Breast epithelium (tissue), 3 donors: ENCODE measurements at regions not wholly inside any gene's neighbourhood (a gene's known extent, or its start where the extent isn't known, plus 50 kb on each side); places are given as distances from the start of the nearest gene placed in this dataset.

Experiments used
- POLR2A ChIP-seq: fragments of 450-650 bp; IDR thresholded peaks from one replicate; pipeline ENCODE4 v1.6.1; 2016; ENCODE audit warnings: antibody characterized with exemption, mild to moderate bottlenecking, moderate library complexity
- POLR2AphosphoS5 ChIP-seq, 3 donors: sonication (generic); formaldehyde crosslinking; IDR thresholded peaks; one replicate each; pipeline ENCODE4 v1.6.1; 2017; ENCODE audit warnings: antibody characterized with exemption in 3 of 3
- TF ChIP-seq, protein P1 (sequence below), 3 donors: fragments of 450-650 bp; IDR thresholded peaks; one replicate each; pipeline ENCODE4 v1.5.1; 2016 to 2017; ENCODE audit warnings: antibody characterized with exemption in 3 of 3, mild to moderate bottlenecking in 3 of 3, moderate library complexity in 3 of 3

DNA sequence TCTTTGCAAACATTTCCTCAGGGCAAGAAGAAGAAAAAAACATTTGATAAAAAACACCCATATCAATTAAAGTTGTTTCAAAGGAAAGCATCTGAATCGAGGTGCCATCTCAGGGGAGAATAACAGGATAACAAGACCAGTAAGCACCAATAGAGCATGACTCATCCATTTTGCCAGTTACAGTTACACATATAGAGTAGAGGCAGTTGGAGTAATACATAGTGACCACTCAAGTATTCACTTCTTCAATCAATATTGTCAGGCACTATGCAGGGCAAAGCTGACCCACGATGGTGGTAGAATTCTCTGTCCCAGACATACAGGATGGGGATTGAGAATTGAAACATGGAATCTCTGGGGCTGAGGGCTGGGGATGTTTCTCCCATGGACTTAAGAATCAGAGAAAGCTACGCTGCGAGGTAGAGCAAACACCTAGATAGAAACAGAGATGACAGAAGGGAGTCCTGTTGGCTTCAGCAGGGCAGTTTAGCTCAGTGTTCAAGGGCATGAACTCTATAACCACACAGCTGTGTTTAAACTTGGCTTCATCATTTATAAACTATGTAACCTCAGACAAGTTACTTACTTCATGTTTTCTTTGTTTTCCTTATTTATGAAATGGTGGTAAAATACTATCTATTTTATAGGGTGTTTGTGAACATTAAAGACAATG, 186.4 kb upstream of the NANOGP8 start:
- TF ChIP-seq, protein P1, sequence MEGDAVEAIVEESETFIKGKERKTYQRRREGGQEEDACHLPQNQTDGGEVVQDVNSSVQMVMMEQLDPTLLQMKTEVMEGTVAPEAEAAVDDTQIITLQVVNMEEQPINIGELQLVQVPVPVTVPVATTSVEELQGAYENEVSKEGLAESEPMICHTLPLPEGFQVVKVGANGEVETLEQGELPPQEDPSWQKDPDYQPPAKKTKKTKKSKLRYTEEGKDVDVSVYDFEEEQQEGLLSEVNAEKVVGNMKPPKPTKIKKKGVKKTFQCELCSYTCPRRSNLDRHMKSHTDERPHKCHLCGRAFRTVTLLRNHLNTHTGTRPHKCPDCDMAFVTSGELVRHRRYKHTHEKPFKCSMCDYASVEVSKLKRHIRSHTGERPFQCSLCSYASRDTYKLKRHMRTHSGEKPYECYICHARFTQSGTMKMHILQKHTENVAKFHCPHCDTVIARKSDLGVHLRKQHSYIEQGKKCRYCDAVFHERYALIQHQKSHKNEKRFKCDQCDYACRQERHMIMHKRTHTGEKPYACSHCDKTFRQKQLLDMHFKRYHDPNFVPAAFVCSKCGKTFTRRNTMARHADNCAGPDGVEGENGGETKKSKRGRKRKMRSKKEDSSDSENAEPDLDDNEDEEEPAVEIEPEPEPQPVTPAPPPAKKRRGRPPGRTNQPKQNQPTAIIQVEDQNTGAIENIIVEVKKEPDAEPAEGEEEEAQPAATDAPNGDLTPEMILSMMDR (IDR thresholded peaks at IDR 0.05): no peak
- TF ChIP-seq POLR2A (no peak), POLR2AphosphoS5 (IDR thresholded peaks at IDR 0.05) (no peak)
